Stomach (tissue), 8 donors: ENCODE measurements at regions not wholly inside any gene's neighbourhood (a gene's known extent, or its start where the extent isn't known, plus 50 kb on each side); places are given as distances from the start of the nearest gene placed in this dataset.

Source experiments
- DNase-seq, 2 donors: peaks; one replicate each; pipeline versions ENCODE4 v3.0.0 to v3.0.0-alpha.2; 2013 to 2019
- H3K27ac ChIP-seq, 5 donors: fragments of 200-600 bp in 4 of 5; sonication (generic) in 4 of 5; one replicate each; pipeline ENCODE4 v1.5.1; 2013 to 2019; ENCODE audit warnings: mild to moderate bottlenecking in 1 of 5, moderate library complexity in 1 of 5
- H3K27me3 ChIP-seq, 3 donors: fragments of 200-600 bp; sonication (generic); one replicate each; pipeline ENCODE4 v1.5.1; 2017 to 2019; ENCODE audit warnings: mixed run types in 1 of 3
- H3K36me3 ChIP-seq, 4 donors: fragments of 200-600 bp; sonication (generic); 1 replicate in 3 of 4; 2 replicates in 1 of 4; pipeline ENCODE4 v1.5.1; 2016 to 2019
- H3K4me1 ChIP-seq, 4 donors: fragments of 200-600 bp; sonication (generic); one replicate each; pipeline ENCODE4 v1.5.1; 2016 to 2019
- H3K4me3 ChIP-seq, 4 donors: fragments of 200-600 bp; sonication (generic) in 3 of 4; one replicate each; pipeline ENCODE4 v1.5.1; 2016 to 2019; ENCODE audit warnings: mild to moderate bottlenecking in 1 of 4
- H3K9me3 ChIP-seq, 4 donors: fragments of 200-600 bp; sonication (generic); one replicate each; pipeline ENCODE4 v1.5.1; 2016 to 2019
- CTCF ChIP-seq, 7 experiments: fragments of 450-650 bp in 4 of 7; fragments of 200-600 bp in 3 of 7; sonication (generic) in 3 of 7; IDR thresholded peaks; one replicate each; pipeline ENCODE4 v1.5.1; 2016 to 2019; ENCODE audit warnings: antibody characterized with exemption in 7 of 7, control low read depth in 2 of 7, mild to moderate bottlenecking in 1 of 7
- EP300 ChIP-seq: sonication (generic); formaldehyde crosslinking; IDR thresholded peaks from one replicate; pipeline ENCODE4 v1.6.1; 2017; ENCODE audit warnings: antibody characterized with exemption
- POLR2A ChIP-seq, 4 donors: fragments of 450-650 bp; IDR thresholded peaks; one replicate each; pipeline ENCODE4 v1.6.1; 2016; ENCODE audit warnings: antibody characterized with exemption in 4 of 4, control low read depth in 2 of 4, mild to moderate bottlenecking in 1 of 4, moderate library complexity in 1 of 4
- POLR2AphosphoS5 ChIP-seq, 3 donors: sonication (generic); formaldehyde crosslinking; IDR thresholded peaks; one replicate each; pipeline ENCODE4 v1.6.1; 2016; ENCODE audit warnings: antibody characterized with exemption in 3 of 3
- WGBS, 5 donors: extraction: QIAGEN DNeasy Blood & Tissue Kit in 3 of 5; methylation state at CpG; one replicate each; pipeline versions ENCODE4 v1.1.5 to v1.1.7; 2013 to 2018; 5-methylcytosine and 5-hydroxymethylcytosine counted together
- intact Hi-C: fragments of 100-400 bp; cut with DNase I; formaldehyde crosslinking; loops from one replicate; pipeline ENCODE4 v1.15.1; 2023; ENCODE audit warnings: low total_unique reads
- donor health status: healthy with polysubstance abuse.
- donor health status: Bipolar disorder and iron deficiency.
- donor health status: healthy.

- DNase-seq = peak in 1 of 2 donors; percentile 15
- Histone ChIP-seq H3K4me3 (no peak overlapping the region), H3K27ac (no peak overlapping the region), H3K9me3 (no peaks in the 10 kb centered on the region), H3K27me3 (no peaks in the 10 kb centered on the region), H3K36me3 (no peaks in the 10 kb centered on the region), H3K4me1 (no peaks in the 10 kb centered on the region)
- TF ChIP-seq POLR2A (IDR thresholded peaks at IDR 0.05) = no peak
- TF ChIP-seq POLR2AphosphoS5 (IDR thresholded peaks at IDR 0.05) = no peak
- TF ChIP-seq CTCF (IDR thresholded peaks at IDR 0.05) = no peak
- TF ChIP-seq EP300 = no peak
- intact Hi-C loops = no loop called here
Measured at GRCh38 chr10:107480781-107481180, 316.3 kb upstream of the SORCS1 start.

GRCh38 chr10:107477266-107477665 lies 312.8 kb upstream of the SORCS1 start:
- H3K27me3 ChIP-seq = no peaks in the 10 kb centered on the region
- H3K4me3 ChIP-seq = no peak overlapping the region
- intact Hi-C loops = no loop called here
- no peak for TF ChIP-seq POLR2A (IDR thresholded peaks at IDR 0.05)
- no peak for DNase-seq
- no peaks in the 10 kb centered on the region for H3K4me1 ChIP-seq
- no peaks in the 10 kb centered on the region for H3K9me3 ChIP-seq
- H3K36me3 ChIP-seq = no peaks in the 10 kb centered on the region
- no peak overlapping the region for H3K27ac ChIP-seq

GRCh38 chr10:107476408-107476807 lies 311.9 kb upstream of the SORCS1 start:
- H3K36me3 ChIP-seq = no peaks in the 10 kb centered on the region
- no peaks in the 10 kb centered on the region for H3K9me3 ChIP-seq
- no peaks in the 10 kb centered on the region for H3K27me3 ChIP-seq
- intact Hi-C loops = no loop called here
- WGBS, 5 donors = 40 to 72% (median 56%) methylated on average over 2 of the region's 2 CpGs
- TF ChIP-seq CTCF (IDR thresholded peaks at IDR 0.05) (no peak), POLR2AphosphoS5 (IDR thresholded peaks at IDR 0.05) (no peak), EP300 (no peak), POLR2A (IDR thresholded peaks at IDR 0.05) (no peak)
- H3K4me1 ChIP-seq = no peaks in the 10 kb centered on the region
- no peak for DNase-seq
- H3K4me3 ChIP-seq = no peak overlapping the region
- no peak overlapping the region for H3K27ac ChIP-seq

- intact Hi-C loops = no loop called here
- Histone ChIP-seq H3K4me3 (no peak overlapping the region), H3K27ac (no peak overlapping the region), H3K9me3 (no peaks in the 10 kb centered on the region), H3K4me1 (no peaks in the 10 kb centered on the region), H3K27me3 (no peaks in the 10 kb centered on the region), H3K36me3 (no peaks in the 10 kb centered on the region)
- no peak for DNase-seq
- WGBS, 5 donors = 75 to 97% (median 83%) methylated on average over 1 of the region's 1 CpG
- no peak for TF ChIP-seq EP300
- no peak for TF ChIP-seq POLR2A (IDR thresholded peaks at IDR 0.05)
- no peak for TF ChIP-seq POLR2AphosphoS5 (IDR thresholded peaks at IDR 0.05)
- no peak for TF ChIP-seq CTCF (IDR thresholded peaks at IDR 0.05)
Measured at GRCh38 chr10:107474650-107475049, 310.1 kb upstream of the SORCS1 start.

GRCh38 chr10:107473225-107473624 lies 308.7 kb upstream of the SORCS1 start:
- 45 to 65% (median 64%) methylated on average over 2 of the region's 2 CpGs for WGBS, 5 donors
- H3K4me1 ChIP-seq = no peaks in the 10 kb centered on the region
- intact Hi-C loops = no loop called here
- H3K27ac ChIP-seq = no peak overlapping the region
- no peaks in the 10 kb centered on the region for H3K27me3 ChIP-seq
- no peaks in the 10 kb centered on the region for H3K9me3 ChIP-seq
- no peak overlapping the region for H3K4me3 ChIP-seq
- DNase-seq = no peak
- H3K36me3 ChIP-seq = no peaks in the 10 kb centered on the region
- TF ChIP-seq POLR2A (IDR thresholded peaks at IDR 0.05) (no peak), POLR2AphosphoS5 (IDR thresholded peaks at IDR 0.05) (no peak), EP300 (no peak)
